ENCODE measurements at regions not wholly inside any gene's neighbourhood (a gene's known extent, or its start where the extent isn't known, plus 50 kb on each side); places are given as distances from the start of the nearest gene placed in this dataset.

- TF ChIP-seq EZH2phosphoT487 (IDR thresholded peaks at IDR 0.05; ENCODE audit: unreplicated experiment), result no peak
- no peak for TF ChIP-seq REST (IDR thresholded peaks at IDR 0.05; ENCODE audit: unreplicated experiment)
These were observed 617.0 kb upstream of the ARID1B start (continued) for GRCh38 chr6:156160007-156160794.

- Mint-ChIP-seq H3K27me3 (ENCODE audit: insufficient read depth, low read depth, poor library complexity) (no peaks in the 10 kb centered on the region), H3K27ac (no peak overlapping the region), H3K4me1 (no peaks in the 10 kb centered on the region), H3K36me3 (ENCODE audit: low read depth) (no peaks in the 10 kb centered on the region), H3K9me3 (no peaks in the 10 kb centered on the region), H3K4me3 (no peak overlapping the region)
- H3K9me2 ChIP-seq (ENCODE audit: insufficient read depth), result peaks cover 5% of the 10 kb centered on the region; the same call in 1 of the 2 replicates
- H3K4me2 ChIP-seq, result no peak overlapping the region
- H3K36me3 ChIP-seq (ENCODE audit: insufficient read depth), result no peaks in the 10 kb centered on the region
- H3K4me1 ChIP-seq (ENCODE audit: insufficient read depth), result no peaks in the 10 kb centered on the region
- no peaks in the 10 kb centered on the region for H3K79me2 ChIP-seq (replicated peaks; ENCODE audit: insufficient read depth)
- DNase-seq (ENCODE audit: low spot score), result no peak
- no peaks in the 10 kb centered on the region for H3K27me3 ChIP-seq (ENCODE audit: insufficient read depth)
- no peaks in the 10 kb centered on the region for H3F3A ChIP-seq (replicated peaks; ENCODE audit: low read depth)
- H3K27ac ChIP-seq (ENCODE audit: low read depth), result no peak overlapping the region
- H2AFZ ChIP-seq, result no peak overlapping the region
- no peak overlapping the region for H3K4me3 ChIP-seq
- H4K20me1 ChIP-seq (replicated peaks; ENCODE audit: insufficient read depth), result no peaks in the 10 kb centered on the region
- ATAC-seq, result no peak
- TF ChIP-seq CREB1 (CRISPR knock-in tag; IDR thresholded peaks at IDR 0.05; ENCODE audit: low read depth) (no peak), REST (IDR thresholded peaks at IDR 0.05; ENCODE audit: unreplicated experiment) (no peak), ETS1 (IDR thresholded peaks at IDR 0.05) (no peak), STAT1 (IDR thresholded peaks at IDR 0.05; ENCODE audit: unreplicated experiment) (no peak), ZNF114 (CRISPR knock-in tag; IDR thresholded peaks at IDR 0.05) (no peak), JUNB (IDR thresholded peaks at IDR 0.05; ENCODE audit: unreplicated experiment) (no peak), NANOG (IDR thresholded peaks at IDR 0.05; ENCODE audit: borderline replicate concordance) (no peak), ZNF331 (CRISPR knock-in tag; IDR thresholded peaks at IDR 0.05; ENCODE audit: low read depth) (no peak), CTCF (conservative IDR thresholded peaks at IDR 0.05; ENCODE audit: low read depth in 2 of 2) (no peak), EZH2phosphoT487 (IDR thresholded peaks at IDR 0.05; ENCODE audit: unreplicated experiment) (no peak), EZH2 (IDR thresholded peaks at IDR 0.05; ENCODE audit: low read depth, unreplicated experiment) (no peak), POLR2AphosphoS5 (IDR thresholded peaks at IDR 0.05; ENCODE audit: low read depth) (no peak)
These were observed 622.3 kb upstream of the ARID1B start for GRCh38 chr6:156154896-156155295.

Measured in GM23338 (cell line).